Upper lobe of left lung (tissue), 6 donors: ENCODE measurements at regions not wholly inside any gene's neighbourhood (a gene's known extent, or its start where the extent isn't known, plus 50 kb on each side); places are given as distances from the start of the nearest gene placed in this dataset.

Experiments
- ATAC-seq, 2 donors: fragments of 200-7000 bp; cut with Tn5 transposase; one replicate each; pipeline ENCODE4 v1.9.1; 2022; ENCODE audit warnings: mild to moderate bottlenecking in 2 of 2, moderate library complexity in 2 of 2; ENCODE audit not compliant: low FRiP score in 2 of 2
- DNase-seq, 2 donors: peaks; one replicate each; pipeline ENCODE4 v3.0.0-alpha.2; 2019 to 2020
- H3K27ac ChIP-seq, 4 donors: fragments of 200-600 bp; sonication (generic); one replicate each; pipeline ENCODE4 v1.5.1; 2016 to 2019
- H3K27me3 ChIP-seq, 4 donors: fragments of 200-600 bp; sonication (generic); one replicate each; pipeline ENCODE4 v1.5.1; 2017 to 2019
- H3K36me3 ChIP-seq, 4 donors: fragments of 200-600 bp; sonication (generic); one replicate each; pipeline ENCODE4 v1.5.1; 2016 to 2019
- H3K4me1 ChIP-seq, 4 donors: fragments of 200-600 bp; sonication (generic); one replicate each; pipeline ENCODE4 v1.5.1; 2018 to 2019
- H3K4me3 ChIP-seq, 4 donors: fragments of 200-600 bp; sonication (generic); one replicate each; pipeline ENCODE4 v1.5.1; 2017 to 2019; ENCODE audit warnings: mild to moderate bottlenecking in 2 of 4, moderate library complexity in 1 of 4
- H3K9me3 ChIP-seq, 4 donors: fragments of 200-600 bp; sonication (generic); one replicate each; pipeline ENCODE4 v1.5.1; 2018 to 2019
- EP300 ChIP-seq, 4 donors: sonication (generic); formaldehyde crosslinking; IDR thresholded peaks; one replicate each; pipeline ENCODE4 v1.5.1; 2017; ENCODE audit warnings: antibody characterized with exemption in 4 of 4, control low read depth in 2 of 4
- POLR2A ChIP-seq, 4 donors: fragments of 450-650 bp; IDR thresholded peaks; one replicate each; pipeline ENCODE4 v1.5.1; 2016 to 2017; ENCODE audit warnings: antibody characterized with exemption in 4 of 4, mild to moderate bottlenecking in 2 of 4
- POLR2AphosphoS5 ChIP-seq, 2 donors: sonication (generic); formaldehyde crosslinking; IDR thresholded peaks; one replicate each; pipeline ENCODE4 v1.5.1; 2017; ENCODE audit warnings: antibody characterized with exemption in 2 of 2
- WGBS, 2 donors: methylation state at CpG; one replicate each; pipeline ENCODE4 v1.1.5; 2017 to 2018; 5-methylcytosine and 5-hydroxymethylcytosine counted together
- TF ChIP-seq, protein P1 (sequence below), 6 experiments: fragments of 450-650 bp in 4 of 6; fragments of 200-600 bp in 2 of 6; sonication (generic) in 2 of 6; IDR thresholded peaks; one replicate each; pipeline ENCODE4 v1.5.1; 2016 to 2019; ENCODE audit warnings: antibody characterized with exemption in 6 of 6
- donor health status: DM: no; HTN: no; CAD: no; lungs with moderate emphysema.
- donor health status: DM: no; HTN: yes; CAD: no; lungs with severe emphysema.

DNA sequence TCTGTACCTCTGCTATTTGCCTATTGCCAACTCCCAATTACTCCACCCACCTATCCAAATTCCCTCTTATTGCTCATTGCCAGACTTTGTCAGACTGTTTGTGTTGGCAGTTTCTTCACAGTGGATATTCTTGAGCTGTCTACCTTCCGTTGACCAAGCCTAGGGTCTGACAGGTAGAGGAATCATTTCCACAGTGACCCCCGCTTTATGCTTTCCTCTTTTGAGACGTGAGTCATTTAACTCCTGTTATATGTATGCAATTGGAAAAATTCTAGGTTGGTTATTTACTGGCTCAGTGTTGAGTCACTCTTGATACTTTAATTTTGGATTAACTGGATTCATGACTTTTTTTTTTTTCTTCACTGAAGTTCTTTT lies 187.7 kb downstream of the IRS1 start:
- Histone ChIP-seq H3K27me3 (no peaks in the 10 kb centered on the region), H3K4me3 (no peak overlapping the region), H3K27ac (no peak overlapping the region), H3K36me3 (no peaks in the 10 kb centered on the region), H3K4me1 (no peaks in the 10 kb centered on the region), H3K9me3 (no peaks in the 10 kb centered on the region)
- WGBS, 2 donors = 84 to 95% methylated on average over 3 of the region's 3 CpGs
- DNase-seq = no peak
- TF ChIP-seq POLR2A (IDR thresholded peaks at IDR 0.05) = no peak
- TF ChIP-seq EP300 (IDR thresholded peaks at IDR 0.05) = no peak
- no peak for TF ChIP-seq POLR2AphosphoS5 (IDR thresholded peaks at IDR 0.05)
- TF ChIP-seq, protein P1, sequence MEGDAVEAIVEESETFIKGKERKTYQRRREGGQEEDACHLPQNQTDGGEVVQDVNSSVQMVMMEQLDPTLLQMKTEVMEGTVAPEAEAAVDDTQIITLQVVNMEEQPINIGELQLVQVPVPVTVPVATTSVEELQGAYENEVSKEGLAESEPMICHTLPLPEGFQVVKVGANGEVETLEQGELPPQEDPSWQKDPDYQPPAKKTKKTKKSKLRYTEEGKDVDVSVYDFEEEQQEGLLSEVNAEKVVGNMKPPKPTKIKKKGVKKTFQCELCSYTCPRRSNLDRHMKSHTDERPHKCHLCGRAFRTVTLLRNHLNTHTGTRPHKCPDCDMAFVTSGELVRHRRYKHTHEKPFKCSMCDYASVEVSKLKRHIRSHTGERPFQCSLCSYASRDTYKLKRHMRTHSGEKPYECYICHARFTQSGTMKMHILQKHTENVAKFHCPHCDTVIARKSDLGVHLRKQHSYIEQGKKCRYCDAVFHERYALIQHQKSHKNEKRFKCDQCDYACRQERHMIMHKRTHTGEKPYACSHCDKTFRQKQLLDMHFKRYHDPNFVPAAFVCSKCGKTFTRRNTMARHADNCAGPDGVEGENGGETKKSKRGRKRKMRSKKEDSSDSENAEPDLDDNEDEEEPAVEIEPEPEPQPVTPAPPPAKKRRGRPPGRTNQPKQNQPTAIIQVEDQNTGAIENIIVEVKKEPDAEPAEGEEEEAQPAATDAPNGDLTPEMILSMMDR (IDR thresholded peaks at IDR 0.05) = no peak
- ATAC-seq = peak in 1 of 2 donors; percentile 27

DNA sequence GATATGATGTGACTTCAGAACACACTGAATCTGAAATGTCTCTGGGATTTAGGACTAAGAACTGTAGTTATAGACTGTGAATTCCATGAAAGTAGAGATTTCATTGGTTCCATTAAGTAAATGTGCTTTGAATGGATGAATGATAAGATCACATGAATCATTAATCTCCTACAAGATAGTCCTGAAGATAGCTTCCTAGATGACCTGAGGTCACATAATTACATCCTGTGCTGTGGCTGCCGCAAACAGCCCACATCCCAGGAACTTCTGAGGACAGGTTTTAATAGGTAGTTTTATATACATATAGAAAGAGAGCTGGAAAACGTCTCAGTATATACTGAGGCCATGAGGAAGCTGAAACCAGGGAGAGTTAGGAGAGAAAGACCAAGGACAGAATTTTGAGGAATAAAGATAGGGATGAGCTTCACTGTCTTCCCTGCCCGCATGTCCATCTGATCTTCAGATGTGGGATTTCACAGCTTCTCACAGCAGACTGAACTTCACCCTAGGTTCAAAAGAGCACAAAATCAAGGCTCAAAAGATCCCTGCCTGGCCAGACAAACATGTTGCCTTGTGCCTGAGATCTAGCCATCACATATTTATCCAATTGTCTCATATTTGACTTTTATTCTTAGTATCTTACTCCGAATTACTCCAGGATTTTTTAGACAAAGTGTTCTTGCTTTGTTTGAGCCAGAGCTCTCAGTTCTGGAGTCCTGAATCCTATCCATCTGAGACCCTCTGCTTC lies 188.2 kb downstream of the IRS1 start:
- Histone ChIP-seq H3K9me3 (no peaks in the 10 kb centered on the region), H3K27me3 (no peaks in the 10 kb centered on the region), H3K36me3 (no peaks in the 10 kb centered on the region), H3K4me1 (no peaks in the 10 kb centered on the region), H3K27ac (no peak overlapping the region), H3K4me3 (no peak overlapping the region)
- no peak for TF ChIP-seq EP300 (IDR thresholded peaks at IDR 0.05)
- no peak for TF ChIP-seq POLR2AphosphoS5 (IDR thresholded peaks at IDR 0.05)
- no peak for TF ChIP-seq POLR2A (IDR thresholded peaks at IDR 0.05)
- TF ChIP-seq, protein P1 (IDR thresholded peaks at IDR 0.05) = no peak
- WGBS, 2 donors = 72% methylated on average over 4 of the region's 4 CpGs
- DNase-seq = no peak
- ATAC-seq = no peak

DNA sequence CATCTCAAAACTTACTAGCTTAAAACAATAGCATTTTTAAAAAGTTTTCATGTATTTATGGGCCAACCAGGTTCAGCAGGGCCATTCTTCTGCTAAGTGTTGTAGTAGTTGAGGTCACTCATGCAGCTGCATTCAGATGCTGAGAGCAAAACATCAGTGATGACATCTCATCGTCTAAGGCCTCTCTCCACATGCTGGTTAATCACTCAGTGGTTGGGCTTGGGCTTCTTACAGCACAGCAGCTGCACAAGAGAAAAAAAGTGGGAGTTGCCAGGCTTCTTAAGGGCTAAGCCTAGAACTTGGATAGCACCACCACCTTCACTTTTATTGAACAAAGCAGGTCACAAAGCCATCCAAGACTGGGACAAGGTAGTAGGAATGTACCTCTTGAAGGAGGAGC lies 190.3 kb downstream of the IRS1 start:
- TF ChIP-seq POLR2A (IDR thresholded peaks at IDR 0.05) (no peak), POLR2AphosphoS5 (IDR thresholded peaks at IDR 0.05) (no peak), EP300 (IDR thresholded peaks at IDR 0.05) (no peak)
- TF ChIP-seq, protein P1 (IDR thresholded peaks at IDR 0.05) = no peak
- H3K27ac ChIP-seq = no peak overlapping the region
- 71 to 83% methylated on average over 1 of the region's 1 CpG for WGBS, 2 donors
- no peaks in the 10 kb centered on the region for H3K4me1 ChIP-seq
- no peak overlapping the region for H3K4me3 ChIP-seq
- ATAC-seq (peak in 1 of 2 donors; percentile 37), DNase-seq (no peak)
- H3K9me3 ChIP-seq = no peaks in the 10 kb centered on the region
- H3K36me3 ChIP-seq = no peaks in the 10 kb centered on the region
- H3K27me3 ChIP-seq = no peaks in the 10 kb centered on the region

DNA sequence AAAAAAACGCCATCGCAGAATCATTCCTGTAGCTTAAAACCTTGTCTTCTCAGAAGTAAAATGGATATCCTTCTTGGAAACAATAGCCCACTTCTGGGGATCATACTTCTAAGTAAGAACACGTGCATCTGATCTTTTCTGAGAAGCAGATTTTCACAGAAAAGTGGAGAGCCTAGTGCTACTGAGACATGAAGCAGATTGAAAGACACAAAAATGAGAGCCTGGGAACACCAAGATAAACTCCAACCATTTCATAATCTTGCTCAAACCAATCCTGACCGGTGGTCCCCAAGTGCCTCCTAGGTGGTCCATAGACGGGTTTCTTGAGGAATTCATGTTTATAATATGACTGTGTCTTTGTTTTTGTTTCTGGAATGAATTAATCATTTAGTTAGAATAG lies 191.2 kb downstream of the IRS1 start:
- Histone ChIP-seq H3K27me3 (no peaks in the 10 kb centered on the region), H3K27ac (no peak overlapping the region), H3K9me3 (no peaks in the 10 kb centered on the region), H3K36me3 (no peaks in the 10 kb centered on the region), H3K4me3 (no peak overlapping the region), H3K4me1 (no peaks in the 10 kb centered on the region)
- no peak for DNase-seq
- TF ChIP-seq, protein P1 (IDR thresholded peaks at IDR 0.05) = no peak
- no peak for ATAC-seq
- WGBS, 2 donors = 66 to 72% methylated on average over 5 of the region's 5 CpGs

DNA sequence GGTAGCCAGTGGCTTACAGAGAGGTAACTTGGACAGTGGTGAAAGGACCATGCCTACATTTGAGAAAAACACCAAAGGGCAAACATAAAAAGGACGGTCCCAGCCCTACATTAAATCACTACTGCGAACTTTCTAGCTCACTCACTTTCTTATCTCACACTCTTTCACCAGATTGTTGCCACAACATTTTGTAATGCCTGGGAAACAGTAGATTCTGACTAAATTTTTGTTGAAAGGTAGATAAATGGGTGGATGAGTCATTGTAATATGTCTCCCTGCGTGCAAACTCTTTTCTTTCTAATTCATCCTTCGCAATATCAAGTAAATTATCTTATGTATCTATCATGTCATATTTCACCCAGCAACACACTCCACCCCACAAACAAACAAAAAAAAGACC lies 192.2 kb downstream of the IRS1 start:
- ATAC-seq (peak in 1 of 2 donors; percentile 60), DNase-seq (no peak)
- Histone ChIP-seq H3K4me3 (no peak overlapping the region), H3K27me3 (no peaks in the 10 kb centered on the region), H3K4me1 (no peaks in the 10 kb centered on the region), H3K9me3 (no peaks in the 10 kb centered on the region), H3K36me3 (no peaks in the 10 kb centered on the region), H3K27ac (no peak overlapping the region)
- WGBS, 2 donors = 88 to 91% methylated on average over 4 of the region's 4 CpGs
- TF ChIP-seq, protein P1 (IDR thresholded peaks at IDR 0.05) = no peak
- TF ChIP-seq EP300 (IDR thresholded peaks at IDR 0.05) (no peak), POLR2A (IDR thresholded peaks at IDR 0.05) (no peak), POLR2AphosphoS5 (IDR thresholded peaks at IDR 0.05) (no peak)
